HEK293 (cell line): ENCODE measurements at regions not wholly inside any gene's neighbourhood (a gene's known extent, or its start where the extent isn't known, plus 50 kb on each side); places are given as distances from the start of the nearest gene placed in this dataset.

Experiments used
- CTCF ChIA-PET: fragments of 350-600 bp; formaldehyde crosslinking; extraction: SDS; loops from one replicate; lab custom pipeline; 2021; ENCODE audit warnings: antibody characterized with exemption; lab: Yijun Ruan, JAX
- POLR2A ChIA-PET: fragments of 300-600 bp; formaldehyde crosslinking; extraction: SDS; loops from one replicate; lab custom pipeline; 2020; ENCODE audit warnings: antibody characterized with exemption, inconsistent platforms; lab: Yijun Ruan, JAX
- H3K27ac ChIP-seq: fragments of 200-500 bp; sonication (Bioruptor generic); 2 replicates; pipeline ENCODE4 v1.5.1; 2014; ENCODE audit warnings: low read depth, low read length, control low read depth, inconsistent platforms; ENCODE audit errors: extremely low read depth
- H3K36me3 ChIP-seq, 2 experiments: fragments of 200-500 bp in 1 of 2; sonication (Bioruptor generic) in 1 of 2; 1 replicate in 1 of 2; 2 replicates in 1 of 2; pipeline ENCODE4 v1.5.1; 2014 to 2017; ENCODE audit warnings: inconsistent platforms in 2 of 2, low read length in 2 of 2; ENCODE audit not compliant: control insufficient read depth in 2 of 2, insufficient read depth in 1 of 2
- H3K4me1 ChIP-seq: fragments of 200-500 bp; sonication (Bioruptor generic); 2 replicates; pipeline ENCODE4 v1.5.1; 2014; ENCODE audit warnings: mild to moderate bottlenecking, low read length, inconsistent platforms; ENCODE audit not compliant: control insufficient read depth, insufficient read depth
- H3K4me3 ChIP-seq: 2 replicates; pipeline ENCODE4 v1.5.1; 2011; ENCODE audit warnings: low read depth, mild to moderate bottlenecking, control low read depth, low read length, moderate library complexity
- H3K9me3 ChIP-seq: fragments of 200-500 bp; sonication (Bioruptor generic); 2 replicates; pipeline ENCODE4 v1.5.1; 2014; ENCODE audit warnings: low read depth, low read length, inconsistent platforms; ENCODE audit not compliant: control insufficient read depth, insufficient read depth
- BCL11A ChIP-seq: fragments of 450-650 bp; formaldehyde crosslinking; IDR thresholded peaks from 2 replicates; pipeline ENCODE4 v1.5.1; 2016; ENCODE audit warnings: low read depth, missing biosample characterization, missing genetic modification characterization
- HOXC10 ChIP-seq: sonication (generic); formaldehyde crosslinking; IDR thresholded peaks from 2 replicates; pipeline ENCODE4 v1.8.1; 2023; ENCODE audit warnings: mild to moderate bottlenecking, missing genetic modification reagents
- KLF16 ChIP-seq: fragments of 450-650 bp; formaldehyde crosslinking; IDR thresholded peaks from 2 replicates; pipeline ENCODE4 v1.5.1; 2017; ENCODE audit warnings: missing biosample characterization, missing genetic modification characterization
- OSR2 ChIP-seq: fragments of 450-650 bp; formaldehyde crosslinking; IDR thresholded peaks from 2 replicates; pipeline ENCODE4 v1.5.1; 2016; ENCODE audit warnings: missing biosample characterization, missing genetic modification characterization
- ZBTB7A ChIP-seq: fragments of 450-650 bp; formaldehyde crosslinking; IDR thresholded peaks from 2 replicates; pipeline ENCODE4 v1.5.1; 2016; ENCODE audit warnings: low read depth, missing biosample characterization, missing genetic modification characterization
- ZFP41 ChIP-seq: fragments of 450-650 bp; formaldehyde crosslinking; IDR thresholded peaks from 2 replicates; pipeline ENCODE4 v1.5.1; 2016; ENCODE audit warnings: missing biosample characterization, missing genetic modification characterization, borderline replicate concordance
- ZFP69B ChIP-seq: fragments of 450-650 bp; formaldehyde crosslinking; IDR thresholded peaks from 2 replicates; pipeline ENCODE4 v1.5.1; 2016; ENCODE audit warnings: missing biosample characterization, missing genetic modification characterization
- ZNF157 ChIP-seq: fragments of 450-650 bp; formaldehyde crosslinking; IDR thresholded peaks from 2 replicates; pipeline ENCODE4 v1.5.1; 2016; ENCODE audit warnings: missing biosample characterization, missing genetic modification characterization
- ZNF23 ChIP-seq: fragments of 450-650 bp; formaldehyde crosslinking; IDR thresholded peaks from 2 replicates; pipeline ENCODE4 v1.5.1; 2016; ENCODE audit warnings: missing biosample characterization, missing genetic modification characterization, borderline replicate concordance
- ZNF248 ChIP-seq: fragments of 450-650 bp; formaldehyde crosslinking; IDR thresholded peaks from 2 replicates; pipeline ENCODE4 v1.5.1; 2017; ENCODE audit warnings: missing biosample characterization, missing genetic modification characterization
- ZNF302 ChIP-seq: fragments of 450-650 bp; formaldehyde crosslinking; IDR thresholded peaks from 2 replicates; pipeline ENCODE4 v1.5.1; 2016; ENCODE audit warnings: missing biosample characterization, missing genetic modification characterization, low read depth
- ZNF37A ChIP-seq: fragments of 450-650 bp; IDR thresholded peaks from 2 replicates; pipeline ENCODE4 v1.5.1; 2018; ENCODE audit warnings: missing biosample characterization, missing genetic modification characterization
- ZNF391 ChIP-seq: fragments of 450-650 bp; formaldehyde crosslinking; IDR thresholded peaks from 2 replicates; pipeline ENCODE4 v1.5.1; 2016; ENCODE audit warnings: low read depth, missing biosample characterization, missing genetic modification characterization, borderline replicate concordance
- ZNF404 ChIP-seq: fragments of 450-650 bp; formaldehyde crosslinking; IDR thresholded peaks from 2 replicates; pipeline ENCODE4 v1.5.1; 2017; ENCODE audit warnings: missing biosample characterization, missing genetic modification characterization
- ZNF426 ChIP-seq: fragments of 450-650 bp; formaldehyde crosslinking; IDR thresholded peaks from 2 replicates; pipeline ENCODE4 v1.5.1; 2017; ENCODE audit warnings: missing biosample characterization, missing genetic modification characterization, mild to moderate bottlenecking, inconsistent platforms, moderate library complexity
- ZNF449 ChIP-seq: fragments of 450-650 bp; formaldehyde crosslinking; IDR thresholded peaks from 2 replicates; pipeline ENCODE4 v1.5.1; 2017; ENCODE audit warnings: missing biosample characterization, mild to moderate bottlenecking, missing genetic modification characterization, moderate library complexity
- ZNF560 ChIP-seq: fragments of 450-650 bp; formaldehyde crosslinking; IDR thresholded peaks from 2 replicates; pipeline ENCODE4 v1.5.1; 2017; ENCODE audit warnings: missing biosample characterization, missing genetic modification characterization, borderline replicate concordance
- ZNF596 ChIP-seq: fragments of 450-650 bp; IDR thresholded peaks from 2 replicates; pipeline ENCODE4 v1.5.0; 2018; ENCODE audit warnings: missing biosample characterization, mild to moderate bottlenecking, missing genetic modification characterization, moderate library complexity
- ZNF600 ChIP-seq: fragments of 450-650 bp; formaldehyde crosslinking; IDR thresholded peaks from 2 replicates; pipeline ENCODE4 v1.5.1; 2016; ENCODE audit warnings: missing biosample characterization, missing genetic modification characterization
- ZNF624 ChIP-seq: fragments of 450-650 bp; formaldehyde crosslinking; IDR thresholded peaks from 2 replicates; pipeline ENCODE4 v1.5.1; 2017; ENCODE audit warnings: missing biosample characterization, missing genetic modification characterization
- ZNF660 ChIP-seq: fragments of 450-650 bp; IDR thresholded peaks from 2 replicates; pipeline ENCODE4 v1.5.1; 2018; ENCODE audit warnings: missing biosample characterization, mild to moderate bottlenecking, missing genetic modification characterization
- ZSCAN16 ChIP-seq: fragments of 450-650 bp; formaldehyde crosslinking; IDR thresholded peaks from 2 replicates; pipeline ENCODE4 v1.5.1; 2016; ENCODE audit warnings: missing biosample characterization, missing genetic modification characterization
- TF ChIP-seq, protein P1 (sequence below): fragments of 450-650 bp; formaldehyde crosslinking; IDR thresholded peaks from 2 replicates; pipeline ENCODE4 v1.5.1; 2017; ENCODE audit warnings: missing biosample characterization, missing genetic modification characterization
- TF ChIP-seq, protein P2 (sequence below): fragments of 450-650 bp; formaldehyde crosslinking; IDR thresholded peaks from 2 replicates; pipeline ENCODE4 v1.5.1; 2016; ENCODE audit warnings: missing biosample characterization, missing genetic modification characterization

DNA sequence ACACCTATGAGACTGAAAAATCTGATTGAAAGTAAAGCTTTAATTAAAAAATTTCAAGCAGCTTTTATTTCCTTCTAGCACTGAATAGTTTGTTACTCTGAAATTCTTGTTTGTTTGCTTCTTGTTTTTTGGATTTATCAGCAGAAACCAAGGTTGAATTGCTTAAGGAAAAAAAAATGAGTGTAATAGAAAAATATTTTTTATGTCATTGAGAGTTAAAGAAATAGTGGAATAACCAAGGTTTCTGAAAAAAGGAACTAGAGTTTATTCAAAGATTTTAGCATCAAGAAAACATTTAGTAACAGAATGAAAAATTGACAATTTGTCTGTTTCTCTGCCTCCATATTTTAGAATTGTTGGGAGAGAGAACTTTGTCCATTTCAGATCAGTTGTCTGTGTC, 1852.2 kb downstream of the PCDH7 start:
- TF ChIP-seq ZNF660 (tag by site-specific recombination) (no peak), ZFP41 (tag by site-specific recombination) (no peak), ZNF37A (tag by site-specific recombination) (no peak), ZNF157 (tag by site-specific recombination) (no peak), ZNF560 (no peak), ZNF248 (no peak)
- Histone ChIP-seq H3K27ac (no peak overlapping the region), H3K36me3 (no peaks in the 10 kb centered on the region), H3K4me3 (no peak overlapping the region), H3K4me1 (no peaks in the 10 kb centered on the region), H3K9me3 (no peaks in the 10 kb centered on the region)
- ChIA-PET CTCF (no interaction called here), POLR2A (interaction anchor here (0.6 kb wide), 1 partner anchor 128 kb away, joined by 5 read pairs; no protein-coding TSS in a partner anchor)

DNA sequence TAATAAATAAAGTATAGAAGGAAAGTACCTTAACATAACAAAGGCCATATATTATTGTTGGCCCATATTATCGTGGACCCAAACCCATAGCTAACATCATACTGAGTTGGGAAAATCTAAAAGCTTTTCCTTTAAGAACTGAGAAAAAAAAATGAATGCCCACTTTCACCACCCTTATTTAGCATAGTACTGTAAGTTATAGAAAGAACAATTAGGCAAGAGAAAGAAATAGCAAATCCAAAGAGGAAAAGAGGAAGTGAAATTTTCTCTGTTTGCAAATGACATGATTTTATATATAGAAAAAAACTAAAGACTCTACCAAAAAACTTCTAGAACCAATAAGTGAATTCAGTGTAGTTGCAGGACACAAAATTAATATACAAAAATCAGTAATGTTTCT, 1854.6 kb downstream of the PCDH7 start:
- Histone ChIP-seq H3K27ac (no peak overlapping the region), H3K4me3 (no peak overlapping the region), H3K36me3 (no peaks in the 10 kb centered on the region), H3K4me1 (no peaks in the 10 kb centered on the region), H3K9me3 (no peaks in the 10 kb centered on the region)
- ChIA-PET CTCF (no interaction called here), POLR2A (no interaction called here)
- TF ChIP-seq ZNF600 (tag by site-specific recombination) (no peak), ZNF302 (no peak), ZNF23 (tag by site-specific recombination) (no peak), ZSCAN16 (tag by site-specific recombination) (no peak), ZFP69B (tag by site-specific recombination) (no peak), ZBTB7A (tag by site-specific recombination) (no peak), ZNF449 (tag by site-specific recombination) (no peak), ZNF404 (tag by site-specific recombination) (no peak), OSR2 (no peak), ZNF624 (tag by site-specific recombination) (no peak)
- TF ChIP-seq, protein P1, sequence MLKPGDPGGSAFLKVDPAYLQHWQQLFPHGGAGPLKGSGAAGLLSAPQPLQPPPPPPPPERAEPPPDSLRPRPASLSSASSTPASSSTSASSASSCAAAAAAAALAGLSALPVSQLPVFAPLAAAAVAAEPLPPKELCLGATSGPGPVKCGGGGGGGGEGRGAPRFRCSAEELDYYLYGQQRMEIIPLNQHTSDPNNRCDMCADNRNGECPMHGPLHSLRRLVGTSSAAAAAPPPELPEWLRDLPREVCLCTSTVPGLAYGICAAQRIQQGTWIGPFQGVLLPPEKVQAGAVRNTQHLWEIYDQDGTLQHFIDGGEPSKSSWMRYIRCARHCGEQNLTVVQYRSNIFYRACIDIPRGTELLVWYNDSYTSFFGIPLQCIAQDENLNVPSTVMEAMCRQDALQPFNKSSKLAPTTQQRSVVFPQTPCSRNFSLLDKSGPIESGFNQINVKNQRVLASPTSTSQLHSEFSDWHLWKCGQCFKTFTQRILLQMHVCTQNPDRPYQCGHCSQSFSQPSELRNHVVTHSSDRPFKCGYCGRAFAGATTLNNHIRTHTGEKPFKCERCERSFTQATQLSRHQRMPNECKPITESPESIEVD (tag by site-specific recombination): no peak
- TF ChIP-seq, protein P2, sequence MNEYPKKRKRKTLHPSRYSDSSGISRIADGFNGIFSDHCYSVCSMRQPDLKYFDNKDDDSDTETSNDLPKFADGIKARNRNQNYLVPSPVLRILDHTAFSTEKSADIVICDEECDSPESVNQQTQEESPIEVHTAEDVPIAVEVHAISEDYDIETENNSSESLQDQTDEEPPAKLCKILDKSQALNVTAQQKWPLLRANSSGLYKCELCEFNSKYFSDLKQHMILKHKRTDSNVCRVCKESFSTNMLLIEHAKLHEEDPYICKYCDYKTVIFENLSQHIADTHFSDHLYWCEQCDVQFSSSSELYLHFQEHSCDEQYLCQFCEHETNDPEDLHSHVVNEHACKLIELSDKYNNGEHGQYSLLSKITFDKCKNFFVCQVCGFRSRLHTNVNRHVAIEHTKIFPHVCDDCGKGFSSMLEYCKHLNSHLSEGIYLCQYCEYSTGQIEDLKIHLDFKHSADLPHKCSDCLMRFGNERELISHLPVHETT: no peak

GRCh38 chr4:32589097-32589496, 1868.9 kb downstream of the PCDH7 start:
- TF ChIP-seq ZNF391 (tag by site-specific recombination) (no peak), HOXC10 (CRISPR knock-in tag) (no peak), KLF16 (tag by site-specific recombination) (no peak), ZNF596 (tag by site-specific recombination) (no peak), BCL11A (tag by site-specific recombination) (no peak), ZNF426 (tag by site-specific recombination) (no peak)
- TF ChIP-seq, protein P1 (tag by site-specific recombination): no peak
- Histone ChIP-seq H3K27ac (no peak overlapping the region), H3K9me3 (no peaks in the 10 kb centered on the region), H3K4me1 (no peaks in the 10 kb centered on the region), H3K4me3 (no peak overlapping the region), H3K36me3 (no peaks in the 10 kb centered on the region)
- POLR2A ChIA-PET: no interaction called here
- CTCF ChIA-PET: no interaction called here
